NOMO-1 treated with DMSO at 0.1 percent for 48 hours (cell line): ENCODE measurements at regions not wholly inside any gene's neighbourhood (a gene's known extent, or its start where the extent isn't known, plus 50 kb on each side); places are given as distances from the start of the nearest gene placed in this dataset.

ENCODE experiments used
- DNase-seq: peaks from one replicate; lab custom pipeline; 2025; ENCODE audit not compliant: unreplicated experiment; lab: John Stamatoyannopoulos, UW

DNA sequence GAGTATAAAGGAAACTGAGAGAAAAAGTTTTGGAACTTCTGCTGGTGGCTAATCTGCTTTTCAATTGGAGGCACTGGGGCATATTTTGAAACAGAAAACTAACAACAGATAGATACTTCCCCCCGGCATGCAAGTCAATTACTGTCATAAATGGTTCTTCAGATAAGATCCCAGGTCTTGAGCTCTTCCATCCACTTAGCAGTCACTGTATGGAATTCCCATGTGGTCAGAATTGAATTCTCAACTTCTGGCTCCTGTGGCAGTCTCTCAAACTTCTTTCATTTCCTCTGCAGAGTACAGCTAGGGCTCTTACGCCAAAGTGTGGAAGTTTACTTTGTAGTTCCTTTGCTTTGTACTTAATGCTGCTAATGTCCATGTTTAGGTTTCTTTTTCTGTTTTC lies 452.2 kb downstream of the IPO8 start:
- DNase-seq: no peak

DNA sequence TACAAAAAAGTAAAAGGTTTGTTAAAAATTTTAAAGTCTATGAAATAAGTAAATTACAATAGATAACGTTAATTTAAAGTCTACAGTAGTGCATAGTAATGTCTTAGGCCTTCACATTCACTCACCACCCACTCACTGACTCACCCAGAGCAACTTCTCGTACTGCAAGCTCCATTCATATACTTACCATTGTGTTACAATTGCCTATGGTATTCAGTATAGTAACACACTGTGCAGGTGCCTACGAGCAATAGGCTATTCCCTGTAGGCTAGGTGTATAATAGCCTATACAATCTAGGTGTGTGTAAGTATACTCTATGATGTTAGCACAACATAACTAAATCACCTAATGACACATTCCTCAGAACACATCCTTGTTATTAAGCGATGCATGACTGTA lies 435.3 kb upstream of the TMTC1 start:
- DNase-seq: no peak

DNA sequence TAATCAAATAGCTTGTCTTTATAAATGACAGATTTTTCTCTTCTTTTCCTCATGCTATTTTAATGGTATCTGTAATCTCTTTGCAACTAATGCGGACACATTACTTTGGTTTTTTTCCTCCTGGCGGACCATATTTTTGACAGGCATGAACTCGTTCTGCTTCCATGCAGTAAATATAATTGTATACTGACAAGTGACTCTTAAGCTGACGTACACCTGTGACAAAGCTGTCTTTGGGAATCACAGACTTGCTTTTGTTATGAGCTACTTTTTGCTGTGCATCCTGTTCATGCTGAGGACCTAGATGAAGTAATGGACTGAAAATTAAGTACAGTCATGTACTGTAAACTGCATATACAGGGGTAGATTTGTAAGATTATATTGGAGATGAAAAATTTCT lies 434.3 kb upstream of the TMTC1 start:
- DNase-seq: no peak

DNA sequence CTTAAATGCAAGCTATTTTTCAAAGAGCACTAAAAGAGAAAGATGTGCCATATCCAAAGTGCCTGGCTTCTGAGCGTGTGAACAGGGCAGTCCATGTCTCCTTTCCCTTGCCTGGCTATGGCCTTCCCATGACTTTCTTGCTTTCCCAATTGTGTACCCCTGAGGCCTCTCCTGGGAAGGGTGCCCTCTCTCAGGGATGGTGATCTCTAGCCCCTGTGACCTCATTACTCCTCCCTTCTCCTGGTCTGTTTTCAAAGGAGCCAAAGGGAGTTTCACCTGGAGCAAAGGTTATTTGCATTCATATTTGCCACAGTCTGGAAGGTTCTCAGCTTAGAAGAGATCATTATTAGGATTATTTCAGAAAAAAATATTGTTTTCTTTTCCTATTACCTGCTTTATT lies 429.4 kb upstream of the TMTC1 start:
- DNase-seq: no peak

DNA sequence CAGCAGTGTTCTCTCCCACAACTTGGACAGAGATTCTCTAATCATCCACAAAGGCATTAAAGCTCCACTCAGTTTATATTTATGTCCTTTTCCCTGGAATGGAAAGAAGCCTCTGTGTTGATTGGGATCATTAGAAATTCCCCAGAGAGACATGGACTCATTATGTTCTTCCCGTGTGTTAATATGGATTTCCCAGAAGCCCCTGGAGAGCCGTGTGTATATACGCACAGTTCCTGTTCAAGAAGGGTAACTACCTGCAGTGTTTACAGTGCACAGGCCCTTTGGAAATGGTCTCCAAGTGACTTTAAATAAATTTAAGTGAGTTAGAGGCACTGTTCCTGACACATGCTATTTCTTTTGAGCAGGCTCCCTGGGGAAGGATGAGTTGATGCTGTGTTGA lies 428.0 kb upstream of the TMTC1 start:
- no peak for DNase-seq

DNA sequence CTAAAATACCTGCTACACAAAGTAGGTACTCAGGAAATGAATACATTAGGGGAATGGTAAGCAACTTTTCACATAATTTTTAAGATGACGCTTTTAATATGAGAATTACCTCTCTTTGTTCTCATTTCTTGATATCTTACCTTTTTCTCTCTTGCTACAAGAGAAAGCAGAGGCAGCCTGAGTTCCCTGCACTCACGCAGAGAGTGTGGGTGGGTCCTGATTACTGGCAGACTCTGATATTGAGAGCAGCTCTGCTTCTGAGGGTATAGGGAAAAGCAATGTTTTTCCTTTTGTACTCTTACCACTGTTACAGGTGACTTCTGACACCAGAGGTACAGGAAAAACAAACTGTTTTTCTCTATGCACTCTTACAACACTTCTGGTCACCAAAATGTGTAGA lies 420.2 kb upstream of the TMTC1 start:
- DNase-seq: no peak

DNA sequence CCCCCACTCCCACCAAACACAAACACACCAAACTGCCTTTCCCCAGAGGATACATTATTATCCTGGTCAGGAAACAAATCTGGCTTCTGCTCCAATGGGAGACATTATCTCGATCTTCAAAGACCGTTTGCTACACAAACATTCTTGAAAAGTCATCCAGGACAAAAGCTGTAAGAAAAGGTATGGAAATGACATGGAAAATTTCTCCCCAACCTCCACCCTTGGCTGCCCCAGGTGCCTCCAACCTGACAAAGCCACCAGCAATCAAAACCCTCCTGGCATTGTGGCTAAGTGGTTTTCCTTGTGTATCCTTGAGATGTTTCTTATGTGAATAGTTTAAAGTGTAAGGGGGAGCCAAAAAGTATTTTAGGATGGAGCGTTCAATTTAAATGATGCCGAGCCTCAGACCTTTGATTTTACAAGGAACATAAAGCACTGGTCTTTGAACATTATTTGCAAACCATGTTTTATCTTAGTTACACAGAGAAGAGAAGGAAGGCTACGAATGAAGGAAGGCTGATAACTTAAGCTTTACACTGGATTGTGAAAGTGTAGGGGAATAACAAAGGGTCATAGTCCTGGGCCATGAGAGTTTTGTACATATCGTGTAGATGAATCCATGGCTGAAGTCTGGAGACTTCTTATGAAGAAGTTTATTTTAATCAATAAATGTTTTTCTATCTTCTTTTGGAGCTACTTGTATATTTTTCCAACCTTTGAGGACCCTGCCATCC lies 418.9 kb upstream of the TMTC1 start:
- DNase-seq: no peak

DNA sequence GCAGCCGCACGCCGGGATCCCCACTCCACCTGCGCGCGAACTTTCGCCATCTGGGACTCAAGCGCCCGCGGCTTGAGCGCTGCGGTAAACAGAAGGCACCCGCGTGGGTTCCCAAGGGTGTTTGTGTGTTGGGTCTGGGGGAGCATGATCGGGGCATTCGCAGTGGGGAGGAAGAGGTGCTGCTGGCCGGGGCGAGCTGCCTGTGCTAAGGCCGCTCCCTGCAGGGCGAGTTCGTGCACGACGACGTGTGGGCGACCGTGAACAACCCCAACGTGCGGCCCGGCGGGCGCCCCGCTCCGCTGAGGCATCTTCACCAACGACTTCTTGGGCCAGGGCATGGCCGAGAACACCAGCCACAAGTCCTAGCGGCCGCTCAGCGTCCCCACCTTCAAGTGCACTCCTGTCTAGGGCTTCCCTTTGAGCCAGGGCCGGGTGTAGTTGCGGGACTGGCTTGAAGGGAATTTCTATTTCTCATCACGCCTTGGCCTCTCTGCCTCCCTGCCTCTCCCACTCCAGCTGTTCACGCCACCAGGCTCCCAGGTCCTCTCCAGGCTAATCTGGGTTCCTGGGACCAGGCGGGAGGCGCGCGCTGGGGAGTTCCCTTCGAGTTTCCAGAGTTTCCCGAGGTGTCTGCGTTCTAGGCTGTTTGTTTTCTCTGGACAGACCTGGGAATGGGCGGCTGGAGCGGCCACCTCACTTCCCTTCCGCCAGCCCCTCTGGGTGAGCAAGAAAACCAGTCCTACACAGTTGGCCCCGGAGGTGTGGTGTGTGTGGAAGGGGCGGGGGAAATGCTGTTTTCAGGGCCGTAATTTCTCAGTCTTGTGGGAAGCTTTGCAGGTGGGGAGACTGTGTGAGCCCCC lies 417.8 kb upstream of the TMTC1 start:
- no peak for DNase-seq

DNA sequence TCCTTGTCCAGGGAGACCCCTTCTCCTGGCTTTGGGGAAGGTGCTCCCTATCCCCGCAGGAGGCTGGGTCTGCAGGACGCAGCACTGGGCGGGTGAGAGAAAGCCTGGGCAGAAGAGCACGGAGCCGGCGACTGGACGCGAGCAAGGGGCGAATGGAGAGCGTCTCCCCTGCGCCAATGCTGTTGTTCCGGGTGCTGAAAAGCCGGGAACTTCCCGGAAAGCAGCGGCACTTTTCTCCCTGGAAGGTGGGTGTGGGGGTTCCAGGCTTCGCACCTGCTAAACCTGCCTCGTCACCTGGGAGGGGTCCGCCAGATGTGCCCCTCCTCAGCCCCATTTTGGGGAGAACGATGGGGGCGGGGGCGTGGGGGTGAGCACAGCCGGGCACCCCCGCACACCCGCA lies 417.1 kb upstream of the TMTC1 start:
- no peak for DNase-seq

DNA sequence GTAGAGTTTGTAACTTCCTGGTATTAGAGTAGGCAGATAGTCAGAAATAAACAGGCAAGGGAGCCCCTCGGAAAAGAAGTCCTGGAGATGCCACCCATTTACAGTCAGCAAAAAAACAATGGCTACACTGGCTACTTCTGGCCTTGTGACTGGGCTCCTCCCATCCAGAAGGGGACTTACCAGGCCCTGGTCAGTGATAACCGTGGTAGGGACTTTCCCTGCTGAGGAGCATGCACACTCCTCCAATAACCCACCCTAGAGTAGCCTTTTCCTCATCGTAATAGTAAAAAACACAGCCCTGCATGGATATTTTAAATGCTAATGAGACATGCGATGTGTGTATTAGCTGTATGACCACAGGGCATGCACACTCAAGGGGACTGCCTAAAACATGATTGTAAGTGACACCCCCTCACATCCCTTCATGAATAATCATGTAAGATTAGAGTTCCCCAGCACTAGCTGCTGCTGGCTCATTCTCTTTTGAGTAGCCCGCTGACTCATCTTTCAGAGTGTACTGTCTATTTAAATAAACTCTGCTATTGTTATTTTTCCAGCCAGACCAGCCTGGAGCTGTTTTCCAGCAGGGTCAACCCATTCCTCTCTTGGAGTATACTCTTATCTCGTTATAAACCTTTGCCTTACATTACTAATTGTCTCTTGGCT lies 413.8 kb upstream of the TMTC1 start:
- DNase-seq: no peak

DNA sequence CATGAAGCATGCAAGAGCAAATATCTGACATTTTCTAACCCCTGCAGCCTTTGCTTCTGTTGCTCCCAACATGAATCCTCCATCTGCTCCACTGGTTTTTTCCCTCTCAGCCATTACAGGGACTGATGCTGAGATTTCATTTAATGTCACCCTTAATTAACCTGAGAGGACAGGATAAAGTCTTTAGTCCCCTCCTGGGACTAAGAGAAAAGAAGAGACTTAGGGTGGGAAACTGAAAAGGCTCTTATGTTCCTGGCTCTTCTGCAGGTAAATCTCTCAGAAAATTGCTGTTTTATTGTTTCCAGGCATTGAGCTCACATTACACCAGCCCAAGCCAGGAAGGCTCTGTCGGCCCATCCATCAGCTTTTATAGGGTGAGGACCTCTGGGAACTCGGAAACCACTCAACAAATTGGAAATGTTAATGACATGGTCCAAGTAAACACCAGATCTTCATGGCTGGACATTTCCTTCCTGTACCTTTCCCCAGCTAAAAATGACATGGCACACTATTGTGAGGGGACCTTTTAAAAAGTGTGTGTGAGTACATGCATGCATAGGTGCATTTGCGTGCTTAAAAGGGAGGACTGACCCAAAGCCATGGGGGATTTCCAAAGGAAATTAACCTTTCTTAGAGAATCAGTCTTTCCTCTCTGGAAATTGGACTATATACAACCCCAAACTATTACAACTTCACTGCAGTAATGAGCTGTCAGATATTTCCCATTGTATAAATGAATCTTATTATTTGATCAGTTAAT lies 408.1 kb upstream of the TMTC1 start:
- no peak for DNase-seq

DNA sequence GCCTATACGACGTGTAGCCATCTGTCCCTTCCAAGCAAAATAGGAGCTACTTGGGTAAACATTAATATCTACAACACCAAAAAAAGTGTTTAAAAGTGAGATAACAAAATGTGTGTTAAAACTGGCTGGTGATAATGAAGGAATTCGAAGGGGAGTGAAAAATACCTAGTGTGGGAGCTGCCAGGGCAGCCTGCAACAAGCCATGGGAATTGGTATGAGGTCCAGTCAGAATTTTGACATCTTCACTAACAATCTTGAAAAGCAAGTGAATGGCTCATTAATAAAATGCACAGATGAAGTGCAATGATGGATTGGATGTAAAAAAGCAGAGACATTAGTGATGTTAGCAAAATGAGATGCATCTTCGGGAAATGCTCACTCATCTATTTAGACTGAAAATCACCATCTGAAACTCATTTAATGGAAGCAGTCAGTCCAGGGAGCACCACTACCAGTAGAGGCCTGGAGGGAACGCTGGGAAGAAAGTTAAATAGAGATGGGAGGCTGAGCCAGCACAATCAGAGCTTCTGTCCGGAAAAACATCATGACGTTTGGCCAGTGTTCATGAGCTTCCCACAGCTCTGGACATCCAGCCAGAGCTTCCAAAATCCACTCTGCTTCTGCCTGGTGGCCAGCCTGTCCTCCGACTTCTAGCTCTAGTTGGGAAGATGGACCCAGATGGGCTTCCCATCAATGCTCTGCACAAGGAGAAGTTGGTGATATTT lies 405.0 kb upstream of the TMTC1 start:
- no peak for DNase-seq

DNA sequence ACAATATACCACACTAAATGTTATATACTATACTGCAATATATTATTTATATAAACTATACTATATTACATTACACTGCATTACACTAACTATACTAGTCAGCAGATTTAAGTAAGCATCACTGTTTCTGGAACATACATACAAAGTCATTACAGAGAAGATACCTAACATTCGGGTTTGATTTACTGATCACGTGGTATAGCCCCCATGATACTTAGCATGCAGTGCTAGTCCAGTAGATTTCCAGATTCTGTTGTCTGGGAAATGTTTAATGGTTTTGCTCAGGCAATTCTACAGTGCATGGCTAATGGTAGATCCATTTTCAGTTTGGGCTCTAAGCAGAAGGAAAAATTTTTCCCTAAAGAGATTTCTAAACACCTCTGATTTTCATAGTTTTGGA lies 403.7 kb upstream of the TMTC1 start:
- no peak for DNase-seq

DNA sequence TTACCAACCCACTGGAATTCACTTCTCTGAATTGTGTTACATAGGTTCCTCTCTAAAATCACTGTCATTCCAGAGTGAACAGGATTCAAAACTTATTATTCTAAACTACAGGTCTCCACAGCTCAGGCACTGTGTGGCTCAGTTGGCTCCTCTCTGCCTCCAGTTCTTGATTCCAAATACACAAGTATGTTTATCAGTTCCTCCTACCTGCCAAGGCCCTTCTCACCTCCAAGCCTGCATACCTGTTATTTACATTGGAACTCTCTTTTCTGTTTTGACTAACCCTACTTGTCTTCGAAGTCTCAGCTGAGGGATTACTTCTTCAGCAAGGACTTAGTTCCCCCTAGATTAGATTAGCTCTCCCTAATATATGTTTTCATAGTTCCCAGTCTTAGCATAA lies 397.6 kb upstream of the TMTC1 start:
- DNase-seq: no peak

DNA sequence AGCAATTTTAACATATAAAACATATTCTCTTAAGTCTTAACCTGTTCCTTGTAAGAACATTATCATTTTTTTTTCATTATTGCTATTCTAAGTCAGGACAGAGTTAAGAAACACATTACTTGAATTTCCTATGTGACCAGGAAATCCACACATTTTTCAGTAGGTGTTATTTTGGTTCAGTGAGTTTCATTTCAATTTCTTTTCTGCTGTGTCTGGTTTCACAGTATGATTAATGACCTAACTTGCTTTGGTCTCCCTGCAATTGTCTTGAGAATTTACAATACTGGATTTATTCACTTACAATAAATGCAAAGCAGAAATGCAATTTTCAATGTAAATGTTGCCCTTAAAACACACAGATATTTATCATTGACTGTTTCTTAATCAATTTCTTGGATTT lies 396.9 kb upstream of the TMTC1 start:
- DNase-seq: no peak

DNA sequence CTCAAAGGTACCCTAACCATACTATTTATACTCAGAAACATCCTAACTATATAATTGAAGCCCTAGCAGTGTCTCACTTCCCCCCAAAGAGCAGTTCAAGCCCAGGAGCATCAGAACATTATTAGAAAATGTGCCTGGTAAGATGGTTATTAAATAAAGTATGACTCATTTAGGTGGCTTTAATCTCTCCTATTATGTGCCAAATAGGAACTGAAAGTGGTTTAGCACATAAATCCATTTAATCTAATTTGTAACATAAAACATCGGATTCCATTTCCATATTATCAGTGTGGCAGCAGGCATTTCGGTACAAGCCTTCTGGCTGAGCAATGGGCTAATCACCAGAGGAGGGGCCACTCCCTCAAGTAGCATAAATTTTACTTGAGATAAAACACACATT lies 395.2 kb upstream of the TMTC1 start:
- no peak for DNase-seq

DNA sequence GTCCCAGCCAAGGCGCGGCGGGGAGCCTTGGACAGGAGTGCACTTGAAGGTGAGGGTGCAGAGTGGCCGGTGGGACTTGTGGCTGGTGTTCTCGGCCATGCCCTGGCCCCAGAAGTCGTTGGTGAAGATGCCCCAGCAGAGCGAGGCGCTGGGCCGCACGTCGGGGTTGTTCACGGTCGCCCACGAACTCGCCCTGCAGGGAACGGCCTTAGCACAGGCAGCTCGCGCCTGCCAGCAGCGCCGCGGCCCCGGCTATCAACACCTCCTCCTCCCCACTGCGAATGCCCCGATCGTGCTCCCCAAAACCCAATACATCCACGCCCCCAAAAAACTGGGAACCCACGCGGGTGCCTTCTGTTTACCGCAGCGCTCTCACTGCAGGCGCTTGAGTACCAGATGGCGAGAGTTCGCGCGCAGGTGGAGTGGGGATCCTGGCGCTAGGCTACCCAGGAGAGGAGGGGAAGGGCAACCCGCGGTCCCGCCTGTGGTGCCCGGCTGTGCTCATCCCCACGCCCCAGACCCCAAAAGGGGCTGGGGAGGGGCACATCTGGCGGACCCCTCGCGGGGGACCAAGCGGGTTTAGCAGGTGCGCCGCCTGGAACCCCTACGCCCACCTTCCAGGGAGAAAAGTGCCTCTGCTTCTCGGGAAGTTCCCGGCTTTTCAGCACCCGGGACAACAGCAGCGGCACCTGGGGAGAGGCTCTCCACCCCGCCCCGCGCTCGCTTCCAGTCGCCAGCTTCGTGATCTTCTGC lies 386.3 kb upstream of the TMTC1 start:
- no peak for DNase-seq

DNA sequence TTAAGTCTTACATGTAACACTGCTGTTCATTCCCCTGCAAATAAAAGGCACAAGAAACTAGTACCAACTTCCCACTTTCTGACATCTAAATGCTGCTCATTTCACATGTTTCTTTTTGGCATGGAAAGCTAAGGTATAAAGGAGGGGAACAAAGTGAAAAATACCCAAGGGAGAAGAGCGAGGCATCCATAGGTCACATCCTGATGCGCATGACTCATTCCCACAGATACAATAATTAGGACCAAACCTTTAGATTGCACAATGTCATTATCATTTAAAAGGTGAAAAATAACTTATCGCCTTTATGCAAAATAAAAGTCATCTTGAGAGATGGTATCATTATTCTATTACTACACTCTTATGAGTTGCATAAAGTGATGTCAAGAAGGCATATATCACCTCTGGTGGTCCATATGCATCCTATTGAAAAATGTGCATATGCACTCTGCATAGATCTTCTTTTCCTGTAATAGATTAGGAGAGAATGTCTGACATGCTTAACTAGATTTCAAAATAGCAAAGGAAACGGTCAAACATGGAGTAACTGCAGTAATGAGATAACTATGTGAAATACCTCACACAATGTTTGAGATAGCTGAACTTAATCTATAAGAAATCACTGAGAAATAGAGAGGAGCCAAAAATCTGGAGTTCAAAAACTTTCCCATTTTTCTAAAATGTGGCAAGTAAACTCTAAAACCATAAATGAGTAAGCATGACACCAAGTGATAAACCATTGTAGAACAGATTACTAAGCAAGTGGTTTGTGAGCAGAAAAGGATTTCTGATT lies 382.5 kb upstream of the TMTC1 start:
- DNase-seq: no peak
